ENCODE measurements at regions not wholly inside any gene's neighbourhood (a gene's known extent, or its start where the extent isn't known, plus 50 kb on each side); places are given as distances from the start of the nearest gene placed in this dataset.

- TF ChIP-seq CTCF (IDR thresholded peaks at IDR 0.05; ENCODE audit: borderline replicate concordance, control extremely low read depth, extremely low read depth, insufficient read depth, missing control alignments), result no peak
- no peak for DNase-seq (ENCODE audit: low spot score)
- in situ Hi-C loops (cut with MboI; ENCODE audit: low sequenced_read_pairs, unreplicated experiment), result no loop called here
Measured at GRCh38 chr2:108154366-108155061, 85.3 kb upstream of the SULT1C3 start.

GRCh38 chr2:108161298-108161697 lies 78.5 kb upstream of the SULT1C3 start:
- TF ChIP-seq CTCF (IDR thresholded peaks at IDR 0.05; ENCODE audit: borderline replicate concordance, control extremely low read depth, extremely low read depth, insufficient read depth, missing control alignments), result no peak
- DNase-seq (ENCODE audit: low spot score), result no peak
- in situ Hi-C loops (cut with MboI; ENCODE audit: low sequenced_read_pairs, unreplicated experiment), result no loop called here

- no peak for TF ChIP-seq CTCF (IDR thresholded peaks at IDR 0.05; ENCODE audit: borderline replicate concordance, control extremely low read depth, extremely low read depth, insufficient read depth, missing control alignments)
- in situ Hi-C loops (cut with MboI; ENCODE audit: low sequenced_read_pairs, unreplicated experiment), result no loop called here
Measured at GRCh38 chr2:108164318-108164717, 75.5 kb upstream of the SULT1C3 start.

GRCh38 chr2:108165729-108166128 lies 74.0 kb upstream of the SULT1C3 start:
- no peak for TF ChIP-seq CTCF (IDR thresholded peaks at IDR 0.05; ENCODE audit: borderline replicate concordance, control extremely low read depth, extremely low read depth, insufficient read depth, missing control alignments)
- in situ Hi-C loops (cut with MboI; ENCODE audit: low sequenced_read_pairs, unreplicated experiment), result no loop called here
- no peak for DNase-seq (ENCODE audit: low spot score)

More at GRCh38 chr2:108164318-108164717, 75.5 kb upstream of the SULT1C3 start:
- DNase-seq (ENCODE audit: low spot score), result no peak

- in situ Hi-C loops (cut with MboI; ENCODE audit: low sequenced_read_pairs, unreplicated experiment), result no loop called here
- DNase-seq (ENCODE audit: low spot score), result no peak
Measured at GRCh38 chr2:108167699-108168098, 72.1 kb upstream of the SULT1C3 start.

GRCh38 chr2:108169982-108170625 lies 69.7 kb upstream of the SULT1C3 start:
- TF ChIP-seq CTCF (IDR thresholded peaks at IDR 0.05; ENCODE audit: borderline replicate concordance, control extremely low read depth, extremely low read depth, insufficient read depth, missing control alignments), result no peak
- in situ Hi-C loops (cut with MboI; ENCODE audit: low sequenced_read_pairs, unreplicated experiment), result no loop called here
- DNase-seq (ENCODE audit: low spot score), result no peak

More at GRCh38 chr2:108167699-108168098, 72.1 kb upstream of the SULT1C3 start:
- TF ChIP-seq CTCF (IDR thresholded peaks at IDR 0.05; ENCODE audit: borderline replicate concordance, control extremely low read depth, extremely low read depth, insufficient read depth, missing control alignments), result no peak
